ENCODE measurements at regions not wholly inside any gene's neighbourhood (a gene's known extent, or its start where the extent isn't known, plus 50 kb on each side); places are given as distances from the start of the nearest gene placed in this dataset.

DNA sequence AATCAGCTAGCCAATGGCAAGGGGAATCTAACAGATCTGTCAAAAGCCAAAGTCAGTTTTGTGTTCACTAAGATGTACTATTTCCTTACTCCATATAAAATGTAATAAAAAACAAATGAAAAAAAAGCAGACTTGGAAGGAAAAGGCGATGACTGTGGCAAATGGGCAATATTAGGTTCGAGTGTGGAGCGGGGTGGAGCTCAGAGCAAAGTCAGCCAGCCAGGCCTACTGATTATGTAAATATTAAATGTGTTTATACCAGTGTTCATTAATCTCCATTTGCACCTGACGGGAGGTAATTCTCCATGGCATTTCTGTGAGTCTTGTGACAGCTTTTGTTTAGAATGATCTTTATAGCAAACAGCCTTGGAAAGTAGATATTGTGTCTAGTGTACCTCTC lies 96.2 kb upstream of the KCNMB2 start:
- TF ChIP-seq, protein P1, sequence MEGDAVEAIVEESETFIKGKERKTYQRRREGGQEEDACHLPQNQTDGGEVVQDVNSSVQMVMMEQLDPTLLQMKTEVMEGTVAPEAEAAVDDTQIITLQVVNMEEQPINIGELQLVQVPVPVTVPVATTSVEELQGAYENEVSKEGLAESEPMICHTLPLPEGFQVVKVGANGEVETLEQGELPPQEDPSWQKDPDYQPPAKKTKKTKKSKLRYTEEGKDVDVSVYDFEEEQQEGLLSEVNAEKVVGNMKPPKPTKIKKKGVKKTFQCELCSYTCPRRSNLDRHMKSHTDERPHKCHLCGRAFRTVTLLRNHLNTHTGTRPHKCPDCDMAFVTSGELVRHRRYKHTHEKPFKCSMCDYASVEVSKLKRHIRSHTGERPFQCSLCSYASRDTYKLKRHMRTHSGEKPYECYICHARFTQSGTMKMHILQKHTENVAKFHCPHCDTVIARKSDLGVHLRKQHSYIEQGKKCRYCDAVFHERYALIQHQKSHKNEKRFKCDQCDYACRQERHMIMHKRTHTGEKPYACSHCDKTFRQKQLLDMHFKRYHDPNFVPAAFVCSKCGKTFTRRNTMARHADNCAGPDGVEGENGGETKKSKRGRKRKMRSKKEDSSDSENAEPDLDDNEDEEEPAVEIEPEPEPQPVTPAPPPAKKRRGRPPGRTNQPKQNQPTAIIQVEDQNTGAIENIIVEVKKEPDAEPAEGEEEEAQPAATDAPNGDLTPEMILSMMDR (IDR thresholded peaks at IDR 0.05; ENCODE audit: control insufficient read depth, insufficient read depth, low read depth, low read length, missing control alignments), result no peak
- no peak for DNase-seq (ENCODE audit: low read depth)
- no peak overlapping the region for H3K4me3 ChIP-seq (ENCODE audit: control insufficient read depth, low read depth, low read length)

DNA sequence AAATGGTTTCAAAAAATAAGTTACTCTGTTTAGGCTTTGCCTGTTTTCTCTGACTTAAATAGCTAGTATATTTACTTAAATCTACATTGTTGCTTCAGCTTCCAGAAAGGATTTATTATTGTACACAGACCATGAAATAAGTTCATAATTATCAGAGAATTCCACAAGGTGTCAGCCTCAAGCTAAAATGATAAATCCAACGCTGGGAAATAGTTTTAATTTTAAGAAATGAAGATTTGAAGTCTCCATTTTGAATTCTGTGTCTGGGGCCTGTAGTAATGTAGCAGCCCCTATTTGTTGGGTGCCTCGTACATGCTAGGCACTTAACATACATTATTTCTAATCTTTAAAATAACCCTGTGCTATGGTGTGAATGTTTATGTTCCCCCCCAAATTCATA lies 92.6 kb upstream of the KCNMB2 start:
- DNase-seq (ENCODE audit: low read depth), result no peak
- TF ChIP-seq, protein P1 (IDR thresholded peaks at IDR 0.05; ENCODE audit: control insufficient read depth, insufficient read depth, low read depth, low read length, missing control alignments), result peak; percentile 26

DNA sequence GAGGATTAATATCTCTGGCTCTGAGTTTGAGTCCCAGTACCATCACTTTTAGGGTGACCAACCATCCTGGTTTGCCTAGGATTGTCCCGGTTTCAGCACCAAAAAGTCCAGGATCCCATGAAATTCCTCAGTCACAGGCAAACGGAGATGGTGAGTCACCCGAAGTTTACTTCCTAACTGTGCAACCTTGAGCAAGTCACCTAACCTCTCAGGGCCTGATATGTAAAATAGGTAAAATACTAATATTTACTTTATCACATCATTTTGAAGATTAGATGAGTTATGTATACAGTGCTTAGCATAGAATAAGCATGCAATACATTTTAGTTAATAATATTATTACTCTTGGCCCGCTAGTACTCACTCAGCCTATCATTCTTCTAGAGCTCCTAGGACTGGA lies 91.1 kb upstream of the KCNMB2 start:
- no peak for DNase-seq (ENCODE audit: low read depth)
- H3K4me3 ChIP-seq (ENCODE audit: control insufficient read depth, low read depth, low read length), result no peak overlapping the region
- TF ChIP-seq, protein P1 (IDR thresholded peaks at IDR 0.05; ENCODE audit: control insufficient read depth, insufficient read depth, low read depth, low read length, missing control alignments), result no peak

More for the DNA sequence above, 92.6 kb upstream of the KCNMB2 start:
- no peak overlapping the region for H3K4me3 ChIP-seq (ENCODE audit: control insufficient read depth, low read depth, low read length)

DNA sequence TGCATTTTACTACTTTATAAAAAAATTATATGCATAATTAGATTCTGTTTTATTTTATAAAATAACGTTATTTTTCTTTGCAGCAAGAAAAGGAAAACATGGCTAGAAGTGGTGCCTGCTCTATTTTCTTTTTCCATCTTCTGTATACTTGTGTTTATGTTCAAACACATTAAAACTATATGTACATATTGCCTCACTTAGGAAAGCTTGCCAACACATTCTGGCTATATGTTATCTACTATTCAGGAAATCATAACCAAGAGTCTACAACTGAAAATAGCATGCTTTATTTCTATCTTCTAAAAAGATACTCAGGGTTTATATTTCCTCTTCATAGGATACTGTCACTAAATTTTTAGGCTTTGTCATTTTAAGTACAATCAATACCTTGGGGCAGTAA lies 90.2 kb upstream of the KCNMB2 start:
- DNase-seq (ENCODE audit: low read depth), result no peak
- TF ChIP-seq, protein P1 (IDR thresholded peaks at IDR 0.05; ENCODE audit: control insufficient read depth, insufficient read depth, low read depth, low read length, missing control alignments), result no peak
- no peak overlapping the region for H3K4me3 ChIP-seq (ENCODE audit: control insufficient read depth, low read depth, low read length)

DNA sequence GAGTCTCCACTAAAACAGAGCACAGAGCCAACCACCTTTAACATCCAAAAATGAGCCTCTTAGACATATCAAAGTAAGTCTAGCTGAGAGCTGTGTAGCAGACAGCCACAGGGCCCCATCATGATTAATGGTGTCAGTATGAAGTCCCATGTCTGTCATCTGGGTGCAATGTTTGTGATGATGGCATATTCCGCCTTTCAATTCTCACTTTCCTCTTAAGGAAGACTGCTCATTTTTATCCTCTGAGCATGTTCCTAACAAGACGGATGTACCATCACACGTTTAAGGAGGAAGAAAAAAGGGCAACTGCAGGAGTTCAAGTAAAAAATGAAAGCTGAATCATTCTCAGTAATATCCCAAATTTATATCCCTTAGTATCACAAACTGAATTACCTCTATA lies 85.8 kb upstream of the KCNMB2 start:
- TF ChIP-seq, protein P1 (IDR thresholded peaks at IDR 0.05; ENCODE audit: control insufficient read depth, insufficient read depth, low read depth, low read length, missing control alignments), result no peak
- no peak overlapping the region for H3K4me3 ChIP-seq (ENCODE audit: control insufficient read depth, low read depth, low read length)
- DNase-seq (ENCODE audit: low read depth), result no peak

DNA sequence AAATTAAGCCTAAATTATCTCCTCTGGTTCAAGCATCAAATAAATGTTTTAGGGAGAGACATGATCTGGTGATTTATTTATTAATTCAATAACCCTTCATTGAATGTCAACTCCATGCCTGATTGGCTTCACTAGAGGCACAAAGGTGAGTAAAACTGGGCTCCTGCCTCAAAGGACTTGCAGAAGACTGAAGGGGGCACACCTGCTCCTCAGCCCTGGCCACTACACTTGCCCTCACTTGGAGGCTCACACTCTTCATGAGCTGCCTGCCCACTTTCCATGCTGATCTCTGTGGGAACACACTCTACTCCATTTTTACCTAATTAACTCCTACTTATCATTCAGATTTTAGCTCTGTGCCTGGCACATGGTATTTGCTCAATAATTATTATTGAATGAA lies 84.4 kb upstream of the KCNMB2 start:
- no peak overlapping the region for H3K4me3 ChIP-seq (ENCODE audit: control insufficient read depth, low read depth, low read length)
- no peak for DNase-seq (ENCODE audit: low read depth)
- TF ChIP-seq, protein P1 (IDR thresholded peaks at IDR 0.05; ENCODE audit: control insufficient read depth, insufficient read depth, low read depth, low read length, missing control alignments), result no peak

DNA sequence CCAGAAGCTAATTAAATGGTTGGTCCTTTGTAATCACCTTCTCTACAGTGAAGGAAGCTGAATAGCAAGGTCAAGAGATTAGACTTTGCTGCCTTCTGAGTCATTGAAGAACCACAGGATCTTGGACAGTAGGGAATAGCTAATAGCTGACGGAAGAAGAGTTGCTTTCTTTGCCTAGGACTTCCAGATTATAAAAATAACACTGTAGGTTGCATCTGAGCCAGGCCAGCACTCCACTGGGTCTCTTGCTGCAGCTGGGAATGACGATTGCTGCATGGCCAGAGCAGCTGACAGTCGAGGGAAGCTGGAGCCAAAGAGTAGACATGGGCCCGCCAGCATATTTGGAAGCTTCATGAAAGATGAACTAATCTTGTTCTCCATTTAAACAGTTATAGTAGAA lies 81.5 kb upstream of the KCNMB2 start:
- TF ChIP-seq, protein P1 (IDR thresholded peaks at IDR 0.05; ENCODE audit: control insufficient read depth, insufficient read depth, low read depth, low read length, missing control alignments), result no peak
- no peak overlapping the region for H3K4me3 ChIP-seq (ENCODE audit: control insufficient read depth, low read depth, low read length)
- DNase-seq (ENCODE audit: low read depth), result peak; percentile 29
